ENCODE measurements at regions not wholly inside any gene's neighbourhood (a gene's known extent, or its start where the extent isn't known, plus 50 kb on each side); places are given as distances from the start of the nearest gene placed in this dataset.
A peak's percentile ranks its signal among the peaks of the same experiment; 100 is the strongest.

DNA sequence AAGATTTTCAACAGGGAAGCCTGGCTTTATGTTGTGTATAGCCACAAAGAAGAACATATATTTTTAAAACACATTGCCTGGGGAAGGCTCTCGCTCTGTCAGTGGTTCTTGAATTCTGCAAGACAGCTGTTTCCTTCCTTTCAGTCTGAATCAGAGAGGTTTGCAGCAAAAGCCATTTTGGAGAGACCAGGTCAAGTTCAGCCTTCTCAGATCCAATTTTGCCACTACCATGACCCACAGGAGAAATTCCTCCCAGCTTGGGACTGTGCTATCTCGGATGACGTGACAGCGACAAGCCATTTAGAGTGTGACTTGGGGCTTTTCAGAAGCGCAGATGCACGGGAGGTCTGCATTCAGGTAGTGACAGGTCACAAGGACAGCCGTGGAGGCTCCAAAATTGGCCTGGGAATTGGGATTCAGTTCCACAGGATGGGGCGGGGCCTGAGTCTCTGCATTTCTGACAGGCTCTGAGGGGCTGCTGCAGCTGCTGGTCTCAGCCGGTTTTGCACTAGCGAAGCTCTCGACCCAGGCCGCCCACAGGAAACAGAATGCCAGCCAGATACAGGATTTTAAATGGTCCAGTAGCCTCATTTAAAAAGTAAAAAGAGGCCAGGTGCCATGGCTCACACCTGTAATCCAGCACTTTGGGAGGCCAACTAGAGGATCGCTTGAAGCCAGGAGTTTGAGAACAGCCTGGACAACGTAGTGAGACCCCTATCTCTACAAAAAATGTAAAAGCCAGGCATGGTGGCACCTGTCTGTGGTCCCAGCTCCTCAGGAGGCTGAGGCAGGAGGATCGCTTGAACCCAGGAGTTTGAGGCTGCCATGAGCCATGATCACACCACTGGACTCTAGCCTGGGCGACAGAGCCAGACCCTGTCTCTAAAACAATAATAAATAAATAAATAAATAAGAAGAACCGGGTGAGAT, 196.6 kb upstream of the CIBAR2 start:
- peaks cover 57% of the 10 kb centered on the region for H3K4me1 ChIP-seq (ENCODE audit: insufficient read depth)
- WGBS (ENCODE audit: low lambda C conversion rate, missing lambda C conversion rate) = 85% methylated on average over 17 of the region's 17 CpGs
- TF ChIP-seq EZH2phosphoT487 (IDR thresholded peaks at IDR 0.05; ENCODE audit: low read depth, severe bottlenecking, unreplicated experiment) (no peak), EZH2 (IDR thresholded peaks at IDR 0.05; ENCODE audit: borderline replicate concordance) (no peak), CTCF (IDR thresholded peaks at IDR 0.05; ENCODE audit: poor library complexity) (no peak)
- H3K79me2 ChIP-seq = peaks cover 4% of the 10 kb centered on the region
- no peaks in the 10 kb centered on the region for H3K27me3 ChIP-seq
- DNase-seq (ENCODE audit: low spot score) = no peak
- H2AFZ ChIP-seq = no peak overlapping the region
- peak overlapping the region; percentile 38 for H3K4me2 ChIP-seq
- H3K9me2 ChIP-seq (replicated peaks; ENCODE audit: insufficient read depth) = no peaks in the 10 kb centered on the region
- peaks cover 3% of the 10 kb centered on the region for H4K20me1 ChIP-seq (ENCODE audit: insufficient read depth, poor library complexity, severe bottlenecking)
- H3K27ac ChIP-seq = peak overlapping the region; percentile 48
- no peak overlapping the region for H3K4me3 ChIP-seq
- no peaks in the 10 kb centered on the region for H3K9me3 ChIP-seq (ENCODE audit: low read depth)
- H3K36me3 ChIP-seq (replicated peaks; ENCODE audit: insufficient read depth, low read depth) = no peaks in the 10 kb centered on the region

DNA sequence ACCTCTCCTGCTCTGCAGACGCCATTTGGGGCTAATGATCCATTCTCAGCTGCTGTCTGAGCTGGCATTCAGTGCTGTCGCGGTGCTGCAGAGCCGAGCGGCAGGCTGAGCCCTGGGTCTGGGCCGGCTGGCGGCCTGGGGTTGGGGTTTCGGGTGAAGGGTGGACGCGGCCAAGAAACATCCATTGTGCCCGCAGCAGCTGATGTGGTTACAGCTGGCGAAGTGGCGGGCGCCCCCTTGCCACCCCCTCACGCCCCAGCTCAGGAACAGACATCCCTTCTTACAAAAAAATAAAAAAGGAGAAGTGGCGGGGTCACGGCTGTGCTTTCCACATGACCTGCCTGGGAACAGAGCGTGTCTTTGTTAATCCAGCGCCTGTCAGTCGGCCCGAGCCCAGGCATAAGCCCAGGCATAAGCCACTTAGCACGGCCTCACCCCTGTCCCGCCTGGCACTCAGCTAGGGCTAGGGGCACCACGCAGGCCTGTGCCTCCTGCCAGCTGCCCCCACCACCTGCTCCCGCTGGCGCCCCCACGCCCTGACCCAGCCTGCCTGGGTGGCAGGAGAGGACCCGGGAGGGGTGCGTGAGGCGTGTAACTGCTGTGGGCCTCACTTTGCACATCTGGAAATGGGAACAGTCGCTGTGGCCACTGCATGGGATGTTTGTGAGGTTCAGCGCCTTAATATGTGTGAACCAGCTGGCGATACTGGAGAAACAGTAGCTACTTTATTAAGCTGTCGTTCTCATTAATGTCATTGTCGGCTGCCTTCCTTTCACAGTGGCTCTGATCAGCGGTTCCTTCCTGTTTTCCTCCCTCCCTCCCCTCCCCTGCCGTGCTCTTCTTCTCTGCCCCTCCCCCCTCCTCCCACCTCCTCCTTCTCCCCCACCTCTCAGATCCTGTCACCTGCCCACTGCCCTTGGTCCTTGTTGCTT, 197.7 kb upstream of the CIBAR2 start:
- Histone ChIP-seq H3K9me3 (ENCODE audit: low read depth) (no peaks in the 10 kb centered on the region), H3K4me2 (no peak overlapping the region), H3K79me2 (peaks cover 4% of the 10 kb centered on the region), H4K20me1 (ENCODE audit: insufficient read depth, poor library complexity, severe bottlenecking) (peaks cover 3% of the 10 kb centered on the region), H3K9me2 (replicated peaks; ENCODE audit: insufficient read depth) (no peaks in the 10 kb centered on the region), H2AFZ (no peak overlapping the region), H3K36me3 (replicated peaks; ENCODE audit: insufficient read depth, low read depth) (no peaks in the 10 kb centered on the region), H3K4me1 (ENCODE audit: insufficient read depth) (peaks cover 66% of the 10 kb centered on the region), H3K27me3 (no peaks in the 10 kb centered on the region), H3K27ac (no peak overlapping the region), H3K4me3 (no peak overlapping the region)
- TF ChIP-seq EZH2phosphoT487 (IDR thresholded peaks at IDR 0.05; ENCODE audit: low read depth, severe bottlenecking, unreplicated experiment) = no peak
- TF ChIP-seq EZH2 (IDR thresholded peaks at IDR 0.05; ENCODE audit: borderline replicate concordance) = no peak
- TF ChIP-seq CTCF (IDR thresholded peaks at IDR 0.05; ENCODE audit: poor library complexity) = no peak
- WGBS (ENCODE audit: low lambda C conversion rate, missing lambda C conversion rate) = 81% methylated on average over 35 of the region's 37 CpGs
- no peak for DNase-seq (ENCODE audit: low spot score)

- Histone ChIP-seq H3K9me2 (replicated peaks; ENCODE audit: insufficient read depth) (no peaks in the 10 kb centered on the region), H3K27me3 (no peaks in the 10 kb centered on the region), H3K4me2 (peak overlapping the region; percentile 25), H3K27ac (no peak overlapping the region), H3K4me1 (ENCODE audit: insufficient read depth) (peaks cover 61% of the 10 kb centered on the region), H3K36me3 (replicated peaks; ENCODE audit: insufficient read depth, low read depth) (no peaks in the 10 kb centered on the region), H3K79me2 (peaks cover 4% of the 10 kb centered on the region), H4K20me1 (ENCODE audit: insufficient read depth, poor library complexity, severe bottlenecking) (peaks cover 3% of the 10 kb centered on the region), H2AFZ (no peak overlapping the region), H3K4me3 (no peak overlapping the region), H3K9me3 (ENCODE audit: low read depth) (no peaks in the 10 kb centered on the region)
- DNase-seq (ENCODE audit: low spot score) = no peak
- TF ChIP-seq CTCF (IDR thresholded peaks at IDR 0.05; ENCODE audit: poor library complexity) (no peak), EZH2 (IDR thresholded peaks at IDR 0.05; ENCODE audit: borderline replicate concordance) (no peak), EZH2phosphoT487 (IDR thresholded peaks at IDR 0.05; ENCODE audit: low read depth, severe bottlenecking, unreplicated experiment) (no peak)
- WGBS (ENCODE audit: low lambda C conversion rate, missing lambda C conversion rate) = 54% methylated on average over 24 of the region's 27 CpGs
Measured at GRCh38 chr16:85310868-85311585, 198.8 kb upstream of the CIBAR2 start.

All from hepatocyte (in vitro differentiated cells).